IMR-90 (cell line): ENCODE measurements at regions not wholly inside any gene's neighbourhood (a gene's known extent, or its start where the extent isn't known, plus 50 kb on each side); places are given as distances from the start of the nearest gene placed in this dataset.
"Not testable (repeated sequence)": the region's sequence is repeated elsewhere in the genome, so short reads cannot be mapped to it uniquely, and the experiment has no call there.

ENCODE experiments used
- ATAC-seq: fragments of 200-7000 bp; cut with Tn5 transposase; 2 replicates; pipeline ENCODE4 v1.9.1; 2020; ENCODE audit warnings: low read depth, mild to moderate bottlenecking, moderate library complexity
- BruUV-seq: library from RNA; stranded (reverse); fragments of 400-500 nt; replicated peaks from 2 replicates; lab custom pipeline; 2021; lab: Mats Ljungman, UMichigan
- CTCF ChIA-PET: fragments of 300-600 bp; formaldehyde crosslinking; extraction: SDS; loops from one replicate; lab custom pipeline; 2021; ENCODE audit warnings: antibody characterized with exemption; lab: Yijun Ruan, JAX
- POLR2A ChIA-PET: fragments of 300-600 bp; sonication (Branson Sonifier 250); formaldehyde crosslinking; loops from one replicate; lab custom pipeline; 2022; ENCODE audit warnings: antibody characterized with exemption; ENCODE audit not compliant: unreplicated experiment; lab: Charles Lee
- DNase-seq: peaks from one replicate; pipeline ENCODE4 v3.0.0; 2013
- H2AFZ ChIP-seq: replicated peaks from 2 replicates; pipeline ENCODE3; 2013; ENCODE audit warnings: low read length, mild to moderate bottlenecking; ENCODE audit not compliant: poor library complexity
- H2AK5ac ChIP-seq: 2 replicates; pipeline ENCODE4 v1.6.1; 2013; ENCODE audit warnings: low read depth, low read length, inconsistent platforms
- H2AK9ac ChIP-seq: replicated peaks from 2 replicates; pipeline ENCODE3; 2013; ENCODE audit warnings: mild to moderate bottlenecking, low read depth, low read length, moderate library complexity; ENCODE audit not compliant: poor library complexity
- H2BK120ac ChIP-seq: 2 replicates; pipeline ENCODE4 v1.6.1; 2013; ENCODE audit warnings: low read depth, low read length, inconsistent platforms
- H2BK15ac ChIP-seq: 3 replicates; pipeline ENCODE4 v1.6.1; 2013; ENCODE audit warnings: low read depth, low read length, inconsistent platforms
- H2BK20ac ChIP-seq: 2 replicates; pipeline ENCODE4 v1.6.1; 2013; ENCODE audit warnings: low read depth, mild to moderate bottlenecking, inconsistent platforms, low read length, moderate library complexity
- H2BK5ac ChIP-seq: 2 replicates; pipeline ENCODE4 v1.6.1; 2013; ENCODE audit warnings: mild to moderate bottlenecking, low read depth, low read length, inconsistent platforms; ENCODE audit not compliant: poor library complexity, severe bottlenecking
- H3K14ac ChIP-seq: replicated peaks from 2 replicates; pipeline ENCODE4 v1.6.1; 2013; ENCODE audit warnings: low read depth, low read length, inconsistent platforms
- H3K18ac ChIP-seq: 2 replicates; pipeline ENCODE4 v1.6.1; 2013; ENCODE audit warnings: low read depth, low read length, control low read depth
- H3K23ac ChIP-seq: 2 replicates; pipeline ENCODE4 v1.6.1; 2013; ENCODE audit warnings: low read depth, low read length, inconsistent platforms
- H3K27ac ChIP-seq: 2 replicates; pipeline ENCODE4 v1.5.1; 2013; ENCODE audit warnings: mild to moderate bottlenecking, control low read depth, low read length; ENCODE audit not compliant: insufficient read depth
- H3K27me3 ChIP-seq: 2 replicates; pipeline ENCODE4 v1.6.1; 2013; ENCODE audit warnings: low read length; ENCODE audit not compliant: control insufficient read depth, insufficient read depth
- H3K36me3 ChIP-seq: 2 replicates; pipeline ENCODE4 v1.6.1; 2013; ENCODE audit warnings: low read length, mixed read lengths; ENCODE audit not compliant: control insufficient read depth, insufficient read depth
- H3K4ac ChIP-seq: 2 replicates; pipeline ENCODE4 v1.6.1; 2013; ENCODE audit warnings: low read depth, low read length, inconsistent platforms
- H3K4me1 ChIP-seq: 2 replicates; pipeline ENCODE4 v1.6.1; 2013; ENCODE audit warnings: low read length, mixed read lengths; ENCODE audit not compliant: control insufficient read depth, insufficient read depth
- H3K4me2 ChIP-seq: 2 replicates; pipeline ENCODE4 v1.6.1; 2013; ENCODE audit warnings: low read depth, mild to moderate bottlenecking, control low read depth, low read length, moderate library complexity
- H3K4me3 ChIP-seq: 2 replicates; pipeline ENCODE4 v1.5.1; 2013; ENCODE audit warnings: low read depth, mild to moderate bottlenecking, control low read depth, low read length, moderate library complexity; ENCODE audit not compliant: insufficient read depth
- H3K56ac ChIP-seq: 2 replicates; pipeline ENCODE4 v1.6.1; 2013; ENCODE audit warnings: low read length, inconsistent platforms; ENCODE audit not compliant: insufficient read depth; ENCODE audit errors: extremely low read depth
- H3K79me1 ChIP-seq, 2 experiments: 2 replicates each; pipeline ENCODE4 v1.6.1; 2013; ENCODE audit warnings: low read length in 2 of 2, inconsistent platforms in 1 of 2, low read depth in 1 of 2
- H3K9ac ChIP-seq: 2 replicates; pipeline ENCODE4 v1.6.1; 2013; ENCODE audit warnings: low read depth, low read length, control low read depth
- H3K9me1 ChIP-seq: 2 replicates; pipeline ENCODE4 v1.6.1; 2013; ENCODE audit warnings: low read length, inconsistent platforms; ENCODE audit not compliant: insufficient read depth
- H3K9me3 ChIP-seq: 2 replicates; pipeline ENCODE4 v1.6.1; 2013; ENCODE audit warnings: low read length; ENCODE audit not compliant: control insufficient read depth, insufficient read depth
- H4K20me1 ChIP-seq: 2 replicates; pipeline ENCODE4 v1.6.1; 2013; ENCODE audit warnings: low read length, inconsistent platforms; ENCODE audit not compliant: insufficient read depth
- H4K5ac ChIP-seq: 2 replicates; pipeline ENCODE4 v1.6.1; 2013; ENCODE audit warnings: mild to moderate bottlenecking, low read depth, low read length, control low read depth
- H4K8ac ChIP-seq, 2 experiments: 2 replicates each; pipeline ENCODE4 v1.6.1; 2013; ENCODE audit warnings: low read depth in 2 of 2, low read length in 2 of 2, control low read depth in 1 of 2, inconsistent platforms in 1 of 2
- H4K91ac ChIP-seq: 2 replicates; pipeline ENCODE4 v1.6.1; 2013; ENCODE audit warnings: low read depth, low read length, inconsistent platforms; ENCODE audit not compliant: insufficient read depth
- WGBS, 2 experiments: methylation state at CpG; one replicate each; pipeline versions ENCODE4 v1.1.5 to v1.1.7; 2013; ENCODE audit warnings: missing lambda C conversion rate in 2 of 2; ENCODE audit not compliant: insufficient read length in 1 of 2; ENCODE audit errors: extremely low coverage in 2 of 2; 5-methylcytosine and 5-hydroxymethylcytosine counted together
- dilution Hi-C: fragments of 300-500 bp; cut with HindIII; formaldehyde crosslinking; loops from one replicate; pipeline ENCODE4 v1.14.3; 2018; ENCODE audit warnings: low sequenced_read_pairs; ENCODE audit not compliant: unreplicated experiment
- in situ Hi-C: fragments of 300-500 bp; cut with MboI; formaldehyde crosslinking; loops from 3 replicates; pipeline ENCODE4 v1.14.3; 2019; ENCODE audit warnings: low sequenced_read_pairs, inconsistent platforms, mixed read lengths
- intact Hi-C: fragments of 100-400 bp; cut with micrococcal nuclease; formaldehyde crosslinking; loops from 2 replicates; pipeline ENCODE4 v1.10.0; 2022

DNA sequence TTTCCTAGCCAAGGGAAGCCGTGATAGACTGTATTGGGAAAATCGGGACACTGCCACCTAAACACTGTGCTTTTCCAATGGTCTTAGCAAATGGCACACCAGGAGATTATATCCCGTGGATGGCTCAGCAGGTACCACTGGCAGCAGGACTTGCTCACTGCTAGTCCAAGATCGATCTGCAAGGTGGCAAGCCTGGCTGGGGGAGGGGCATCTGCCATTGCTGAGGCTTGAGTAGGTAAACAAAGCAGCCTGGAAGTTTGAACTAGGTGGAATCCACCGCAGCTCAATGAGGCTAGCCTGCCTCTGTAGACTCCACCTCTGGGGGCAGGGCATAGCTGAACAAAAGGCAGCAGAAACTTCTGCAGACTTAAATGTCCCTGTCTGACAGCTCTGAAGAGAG lies 1262.7 kb upstream of the ZEB2 start:
- in situ Hi-C loops, intact Hi-C loops, H2AK9ac ChIP-seq, DNase-seq, H3K36me3 ChIP-seq, H3K4me1 ChIP-seq, CTCF ChIA-PET, H4K8ac ChIP-seq, H3K9me3 ChIP-seq, H2BK120ac ChIP-seq, H3K27ac ChIP-seq, BruUV-seq, H3K9ac ChIP-seq, dilution Hi-C loops, H3K4me3 ChIP-seq, H3K56ac ChIP-seq, H3K14ac ChIP-seq, H3K4ac ChIP-seq, H2AFZ ChIP-seq, H4K91ac ChIP-seq, H3K27me3 ChIP-seq, H3K23ac ChIP-seq, H3K9me1 ChIP-seq, H2BK15ac ChIP-seq, H2AK5ac ChIP-seq, H2BK5ac ChIP-seq, H4K20me1 ChIP-seq, H3K79me1 ChIP-seq, ATAC-seq, POLR2A ChIA-PET, H4K5ac ChIP-seq, H3K4me2 ChIP-seq, H2BK20ac ChIP-seq, H3K18ac ChIP-seq: not testable (repeated sequence)
- 100% methylated on average over 1 of the region's 5 CpGs; no CpG with 5 or more reads in 1 of the 2 experiments for WGBS, 2 experiments
